GM18498 (cell line): ENCODE measurements at regions not wholly inside any gene's neighbourhood (a gene's known extent, or its start where the extent isn't known, plus 50 kb on each side); places are given as distances from the start of the nearest gene placed in this dataset.
"Not testable (repeated sequence)": the region's sequence is repeated elsewhere in the genome, so short reads cannot be mapped to it uniquely, and the experiment has no call there.

Experiments
- ATAC-seq: cut with Tn5 transposase; IDR thresholded peaks from one replicate; pipeline ENCODE4 v1.9.1; 2021; ENCODE audit warnings: mild to moderate bottlenecking, moderate library complexity; ENCODE audit not compliant: unreplicated experiment

DNA sequence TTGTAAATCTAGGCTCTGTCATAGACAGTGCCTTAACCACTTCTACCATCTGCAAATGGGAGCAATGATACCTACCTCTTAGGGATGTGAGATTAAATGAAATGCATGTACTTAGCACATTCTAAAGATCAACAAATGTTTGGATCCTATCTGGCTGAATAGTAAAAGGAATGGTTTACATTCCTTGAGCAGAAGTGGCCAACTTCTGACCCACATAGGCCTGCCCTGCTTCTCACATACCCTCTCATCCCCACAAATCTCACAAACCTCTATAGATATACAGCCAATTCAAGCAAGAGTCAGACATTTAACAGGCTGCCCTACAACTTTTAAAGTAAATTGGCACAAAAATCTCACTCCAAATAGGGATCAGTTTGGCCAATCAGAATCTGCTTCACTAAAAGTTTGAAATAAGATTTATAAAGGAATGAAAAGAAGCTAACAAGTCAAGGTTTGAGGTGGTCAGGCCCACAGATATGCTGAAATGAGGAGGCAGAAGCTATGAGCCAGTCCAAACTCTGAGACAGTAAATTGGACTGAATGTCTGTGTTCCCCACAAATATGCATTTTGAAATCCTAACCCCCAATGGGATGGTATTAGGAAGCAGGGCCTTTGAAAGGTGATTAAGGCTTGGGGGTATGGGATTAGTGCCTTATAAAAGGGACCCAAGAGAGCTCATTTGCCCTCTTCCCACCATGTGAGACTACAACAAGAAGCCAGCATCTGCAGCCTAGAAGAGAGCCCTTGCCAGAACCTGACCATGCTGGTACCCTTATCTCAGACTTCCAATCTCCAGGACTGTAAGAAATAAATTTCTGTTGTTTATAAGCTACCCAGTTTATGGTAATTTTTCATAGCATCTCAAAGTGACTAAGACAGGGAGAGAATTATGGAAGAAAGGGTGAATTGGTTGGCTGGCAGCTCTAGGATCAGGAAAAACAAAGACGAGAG is 227.8 kb upstream of the RBMS1 start:
- ATAC-seq, result no peak

DNA sequence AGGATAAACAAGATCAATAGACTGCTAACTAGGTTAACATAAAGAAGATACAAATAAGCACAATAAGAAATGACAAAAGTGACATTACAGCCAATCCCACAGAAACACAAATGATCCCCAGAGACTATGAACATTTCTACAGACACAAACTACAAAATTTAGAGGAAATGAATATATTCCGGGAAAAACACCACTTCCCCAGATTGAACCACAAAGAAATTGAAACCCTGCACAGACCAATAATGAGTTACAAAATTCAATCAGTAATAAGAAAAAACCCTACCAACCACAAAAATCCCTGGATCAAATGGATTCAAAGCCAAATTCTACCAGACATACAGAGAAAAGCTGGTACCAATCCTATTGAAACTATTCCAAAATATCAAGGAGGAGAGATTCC is 232.4 kb upstream of the RBMS1 start:
- ATAC-seq, result no peak

DNA sequence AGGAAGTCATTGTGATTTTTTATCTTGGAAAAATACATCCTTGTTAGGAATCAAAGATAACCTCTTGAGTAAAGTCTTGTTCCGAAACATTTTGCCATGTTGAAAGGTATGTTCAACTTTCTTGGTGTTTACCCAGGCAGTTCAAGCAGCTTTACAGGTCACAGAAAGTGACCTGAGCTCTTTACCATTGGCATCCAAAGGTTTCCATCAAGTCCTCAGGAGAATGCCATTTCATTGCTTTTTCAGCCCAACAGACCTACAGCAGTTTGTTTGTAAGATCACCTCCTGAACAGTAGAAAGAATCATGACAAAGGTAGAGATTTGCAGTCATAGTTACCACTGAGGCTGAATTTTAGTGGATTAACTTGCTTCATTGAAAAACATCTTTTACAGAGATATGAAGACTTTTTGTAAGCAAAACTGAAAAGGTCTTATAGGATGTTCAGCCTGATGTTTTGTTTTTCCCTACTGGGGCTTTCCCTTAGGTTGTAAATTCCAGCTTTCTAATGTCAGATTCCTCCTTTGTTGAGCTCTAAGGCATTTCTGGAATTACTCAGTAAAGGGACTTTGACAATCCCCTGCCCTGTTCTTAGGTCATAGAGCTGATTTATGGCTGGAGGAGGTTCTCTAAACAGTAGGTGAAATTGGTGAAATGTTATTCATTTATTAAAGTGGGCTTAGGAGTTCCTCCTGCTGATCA is 236.8 kb upstream of the RBMS1 start:
- no peak for ATAC-seq

DNA sequence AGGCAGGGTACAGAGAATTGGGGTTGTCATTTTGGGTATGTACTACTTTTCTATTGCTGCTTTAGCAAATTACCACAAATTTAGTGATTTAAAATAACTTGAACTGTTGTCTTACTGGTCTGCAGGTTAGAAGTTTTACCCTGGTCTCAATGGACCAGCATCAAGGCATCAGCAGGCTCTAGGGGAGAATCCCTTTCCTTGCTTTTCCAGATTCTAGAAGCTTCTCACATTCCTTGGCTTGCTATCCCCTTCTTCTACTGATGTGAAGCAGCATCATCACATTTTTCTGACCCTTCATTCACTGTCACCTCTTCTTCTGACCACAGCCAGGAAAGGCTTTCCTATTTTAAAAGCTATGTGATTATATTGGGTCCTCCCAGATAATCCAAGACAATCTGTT is 237.8 kb upstream of the RBMS1 start:
- no peak for ATAC-seq

DNA sequence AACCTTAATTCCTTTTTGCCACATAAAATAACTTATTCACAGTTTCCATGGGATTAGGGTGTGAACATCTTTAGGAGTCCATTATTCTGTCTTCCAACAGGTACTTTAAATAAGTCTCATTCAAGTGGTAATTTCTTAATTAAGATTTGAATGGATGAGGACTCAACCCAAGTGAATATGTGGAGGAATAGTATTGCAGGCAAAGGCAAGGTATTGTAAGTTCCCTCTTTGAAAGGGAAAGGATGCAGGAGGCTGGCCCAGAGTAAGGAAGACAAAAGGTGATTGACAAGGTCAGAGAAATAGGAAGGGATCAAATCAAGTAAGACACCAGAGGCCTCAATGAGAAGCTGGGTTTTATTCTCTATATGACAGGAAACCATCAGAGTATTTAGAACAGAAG is 238.2 kb upstream of the RBMS1 start:
- ATAC-seq, result no peak

DNA sequence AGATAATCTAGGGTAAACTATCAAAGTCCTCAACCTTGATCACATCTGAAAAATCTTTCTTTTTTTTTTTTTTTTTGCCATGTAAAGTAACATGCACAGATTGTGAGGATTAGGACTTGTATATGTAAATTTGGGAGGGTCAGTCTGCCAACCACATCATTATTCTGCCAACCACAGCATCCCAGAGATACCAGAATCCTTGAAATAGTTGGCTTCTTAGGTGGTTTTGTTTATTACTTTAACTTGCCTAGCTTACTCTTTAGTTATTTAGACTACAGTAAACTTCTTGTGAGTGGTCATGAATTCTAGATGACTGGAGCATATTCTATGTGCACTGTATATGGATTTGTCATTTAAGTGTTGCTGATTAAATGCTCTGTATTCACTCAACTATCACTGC is 242.1 kb upstream of the RBMS1 start:
- no peak for ATAC-seq

DNA sequence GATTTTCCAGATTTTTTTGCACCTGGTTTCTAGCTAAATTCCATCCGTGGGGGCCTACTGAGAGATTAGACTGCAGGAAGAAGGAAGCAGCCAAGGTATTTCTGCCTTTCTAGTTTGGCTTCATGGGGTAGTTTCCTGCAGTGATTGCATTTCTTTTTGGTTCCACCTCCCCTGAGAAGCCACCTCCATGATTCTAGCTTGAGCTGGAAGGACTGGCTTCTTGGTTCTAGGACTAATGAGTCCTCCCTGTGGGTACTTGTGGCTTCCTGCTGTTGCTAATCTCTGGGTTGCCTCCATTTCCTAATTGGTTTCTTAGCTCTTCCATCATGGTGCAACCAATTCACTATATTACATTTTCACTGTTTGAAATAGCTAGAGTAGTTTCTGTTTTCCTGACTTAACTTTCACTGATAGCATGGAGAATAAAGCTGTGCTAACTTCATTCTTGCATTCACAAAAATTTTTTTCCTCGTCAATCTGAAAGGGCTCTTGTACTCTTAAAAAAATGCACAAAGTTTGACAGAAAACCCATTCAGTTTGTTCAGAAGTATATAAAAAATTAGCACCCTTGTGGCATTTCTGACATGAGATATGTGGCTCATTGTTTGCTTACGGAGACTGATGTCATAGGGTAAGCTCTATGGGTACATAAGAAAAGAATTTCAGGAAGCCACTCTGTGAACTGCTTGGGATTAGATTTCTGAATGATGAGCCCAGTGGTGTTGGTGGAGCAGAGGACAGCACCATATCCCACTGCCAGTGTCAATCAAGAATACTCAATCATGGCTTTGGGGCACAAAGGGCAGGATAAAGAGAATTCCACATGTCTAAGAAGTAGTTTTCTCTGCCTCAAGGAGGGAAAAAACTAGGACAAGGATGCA is 242.8 kb upstream of the RBMS1 start:
- no peak for ATAC-seq

DNA sequence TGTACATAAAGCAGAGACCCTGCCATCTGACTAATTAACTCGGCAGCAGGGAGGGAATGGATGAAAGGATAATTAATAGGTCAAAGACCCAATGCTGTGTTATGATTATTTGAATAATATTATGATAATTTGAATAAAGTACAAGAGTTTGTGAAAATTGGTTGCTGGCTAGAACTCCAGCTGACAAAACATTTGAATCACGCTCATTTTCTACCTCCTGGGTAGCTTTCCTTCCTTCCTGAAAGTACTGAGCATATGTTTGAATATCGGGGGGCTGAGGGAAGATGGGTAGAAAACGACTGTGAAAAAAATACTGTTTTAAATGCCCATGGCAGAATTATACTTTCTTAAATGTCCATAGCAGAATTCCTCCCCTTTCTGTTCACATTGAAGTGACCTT is 243.6 kb upstream of the RBMS1 start:
- no peak for ATAC-seq

DNA sequence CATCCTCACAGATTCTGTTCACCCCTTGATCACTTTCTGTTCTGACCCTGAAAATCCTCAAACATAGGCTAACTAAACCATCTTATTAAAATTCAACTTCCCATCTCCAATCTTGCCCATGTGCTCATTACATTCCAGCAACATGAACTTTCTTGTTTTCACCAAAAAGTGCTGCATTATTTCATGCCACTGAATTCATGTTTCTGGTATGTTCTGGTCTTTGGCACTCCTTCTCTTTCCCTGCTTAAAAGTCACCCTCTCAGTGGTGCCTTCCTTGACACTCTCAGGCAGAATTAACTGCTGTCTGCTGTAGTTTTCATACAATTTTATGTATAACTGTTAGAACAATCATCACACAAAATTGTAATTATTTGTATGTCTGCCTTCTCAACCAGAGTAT is 247.7 kb upstream of the RBMS1 start:
- no peak for ATAC-seq

DNA sequence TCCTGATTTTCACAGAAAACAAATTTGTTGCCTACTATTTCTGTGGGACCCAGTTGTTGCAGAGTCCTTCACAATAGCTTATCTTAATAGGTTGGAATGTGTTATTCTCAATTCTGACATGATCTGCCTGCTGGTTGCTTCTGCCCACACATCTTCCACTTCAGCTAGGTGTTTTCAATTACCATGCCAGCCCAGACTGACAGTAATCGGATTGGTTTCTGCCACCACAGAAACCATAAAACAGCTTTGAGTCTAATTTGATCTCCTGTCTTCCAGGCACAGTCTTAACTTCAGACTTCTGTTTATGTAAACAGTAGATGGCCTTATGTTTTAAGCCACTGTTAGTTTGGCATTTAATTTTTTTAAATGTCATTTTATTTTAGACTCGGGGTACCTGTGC is 248.2 kb upstream of the RBMS1 start:
- ATAC-seq, result no peak

DNA sequence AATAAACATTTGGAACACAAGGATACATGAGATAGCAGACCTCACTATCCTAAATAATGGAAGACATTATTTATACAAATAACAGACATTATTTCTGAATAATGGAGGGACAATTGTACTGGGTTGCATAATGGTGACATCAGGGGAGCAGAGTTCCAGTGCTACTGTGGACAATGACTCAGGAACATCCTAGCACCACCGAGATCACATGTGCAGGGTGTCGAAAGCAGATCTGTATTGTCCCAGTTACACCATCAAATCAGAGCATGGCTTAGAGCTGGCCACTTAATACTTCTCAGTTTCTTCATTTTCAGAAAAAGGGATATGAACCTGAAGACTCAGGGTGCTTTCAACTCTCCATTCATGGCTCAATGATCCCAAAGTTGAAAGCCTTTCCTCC is 249.1 kb upstream of the RBMS1 start:
- no peak for ATAC-seq

DNA sequence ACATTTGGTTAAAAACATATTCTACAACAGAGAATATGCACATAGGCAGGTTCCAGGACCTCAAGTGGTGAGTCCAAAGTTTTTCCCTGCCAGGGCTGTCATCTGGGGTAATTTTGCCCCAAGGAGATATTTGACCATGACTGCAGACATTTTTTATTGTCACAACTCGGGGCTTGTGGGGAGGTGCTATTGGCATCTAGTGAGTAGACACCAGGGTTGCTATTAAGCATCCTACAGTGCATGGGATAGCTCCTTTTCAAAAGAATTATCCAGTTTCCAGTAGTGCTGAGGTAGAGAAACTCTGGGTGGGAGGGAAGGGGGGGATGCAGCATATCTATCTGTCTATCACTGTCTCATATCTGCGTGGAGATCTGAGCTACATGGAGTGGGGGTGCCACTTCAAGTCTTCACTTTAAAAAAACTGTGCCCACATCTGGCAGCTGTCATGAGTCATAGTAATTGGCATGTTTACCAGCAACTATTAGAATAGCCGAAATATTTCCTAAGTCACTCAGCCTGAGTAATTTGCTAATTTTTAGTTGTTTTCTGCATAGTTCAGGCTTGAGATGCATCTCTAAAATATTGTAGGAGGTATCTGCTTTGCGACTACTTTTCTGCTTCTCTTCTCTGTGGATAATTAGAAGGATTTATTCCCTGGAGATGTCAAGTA is 254.0 kb upstream of the RBMS1 start:
- ATAC-seq, result no peak

DNA sequence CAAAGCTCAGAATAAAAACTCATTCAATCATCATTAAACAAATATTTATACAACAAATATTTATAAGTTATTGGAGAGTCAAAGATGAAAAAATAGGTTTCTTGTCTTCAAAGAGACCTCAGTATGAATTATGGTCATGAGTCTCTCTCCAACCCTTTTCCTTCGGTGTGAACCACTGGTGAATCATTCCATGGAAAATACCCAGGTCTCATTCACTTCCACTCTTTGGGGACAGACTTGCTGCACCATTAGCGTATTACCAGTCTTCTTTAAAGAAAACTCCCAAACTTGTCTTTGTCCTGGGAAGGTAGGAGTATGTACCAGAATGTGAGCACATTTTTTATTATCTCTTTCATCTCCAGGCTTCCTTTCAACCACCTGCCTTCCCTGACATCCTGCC is 257.4 kb upstream of the RBMS1 start:
- ATAC-seq, result no peak

DNA sequence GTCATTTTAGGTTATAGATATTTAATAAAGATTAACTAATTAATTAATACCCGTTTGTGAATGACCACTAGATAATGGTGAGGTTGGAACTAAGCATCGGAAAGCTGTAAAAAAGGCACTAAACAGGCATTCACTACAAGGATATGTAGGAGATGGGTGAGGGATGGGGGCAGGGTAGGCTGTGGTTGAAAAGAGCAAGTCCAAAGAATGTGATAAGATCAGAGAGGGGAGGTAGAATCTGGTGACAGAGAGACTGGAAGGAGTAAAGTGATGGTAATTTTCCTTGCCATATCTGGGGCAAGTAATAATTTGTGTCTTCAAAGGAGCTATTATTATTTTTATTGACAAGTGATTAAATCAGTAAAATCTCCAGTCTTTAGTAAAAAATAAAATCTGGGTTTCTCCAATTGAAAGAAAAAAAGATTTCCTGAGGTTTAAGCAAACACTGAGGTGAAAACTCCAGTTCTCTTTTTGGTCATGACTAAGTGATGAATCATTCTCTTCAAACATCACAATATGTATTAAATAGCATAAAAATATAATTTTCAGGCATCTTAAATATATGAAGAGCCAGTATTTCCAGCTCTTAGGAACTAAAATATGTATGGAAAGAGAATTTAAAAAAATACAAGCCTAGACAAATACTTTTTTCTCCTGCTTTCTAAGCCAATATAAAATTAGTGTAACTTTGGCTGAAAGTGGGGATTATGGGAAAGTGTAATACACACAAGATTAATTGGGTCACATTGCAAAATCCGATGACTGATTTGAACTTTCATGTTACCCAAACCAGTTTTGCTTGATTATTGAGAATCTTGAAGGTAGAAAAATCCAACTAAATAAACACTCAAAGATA is 259.1 kb upstream of the RBMS1 start:
- ATAC-seq, result no peak

DNA sequence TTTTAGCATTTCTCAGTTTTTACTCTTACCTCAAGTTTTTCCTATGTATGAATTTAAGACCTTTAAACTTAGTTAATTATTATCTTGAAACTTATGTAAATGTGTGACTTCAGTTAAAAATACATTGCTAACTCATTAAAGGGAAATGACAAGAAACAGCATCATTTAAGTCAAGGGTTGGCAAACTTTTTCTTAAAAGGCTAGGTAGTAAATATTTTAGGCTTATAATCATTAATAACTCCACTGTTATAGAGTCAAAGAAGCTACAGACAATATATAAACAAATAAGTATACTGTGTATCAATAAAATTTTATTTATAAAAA is 259.7 kb upstream of the RBMS1 start:
- no peak for ATAC-seq

DNA sequence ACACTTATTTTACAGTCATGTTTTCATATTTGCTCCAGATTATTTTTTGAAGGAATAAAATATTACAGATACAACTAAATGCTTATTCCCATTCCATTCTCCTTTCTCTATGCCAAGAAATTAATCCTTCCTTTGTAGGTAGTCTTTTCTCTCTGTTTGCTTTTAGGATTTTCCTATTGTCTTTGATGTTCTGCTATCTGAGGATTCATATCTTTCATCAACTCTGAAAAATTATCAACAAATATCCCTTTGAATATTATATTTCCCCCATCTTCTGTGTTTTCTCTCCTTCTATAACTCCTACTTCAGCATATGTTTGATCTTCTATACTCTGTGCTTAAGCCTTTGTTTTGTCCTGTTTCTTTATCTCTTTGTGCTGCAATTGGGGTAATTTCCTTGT is 260.4 kb upstream of the RBMS1 start:
- no peak for ATAC-seq

DNA sequence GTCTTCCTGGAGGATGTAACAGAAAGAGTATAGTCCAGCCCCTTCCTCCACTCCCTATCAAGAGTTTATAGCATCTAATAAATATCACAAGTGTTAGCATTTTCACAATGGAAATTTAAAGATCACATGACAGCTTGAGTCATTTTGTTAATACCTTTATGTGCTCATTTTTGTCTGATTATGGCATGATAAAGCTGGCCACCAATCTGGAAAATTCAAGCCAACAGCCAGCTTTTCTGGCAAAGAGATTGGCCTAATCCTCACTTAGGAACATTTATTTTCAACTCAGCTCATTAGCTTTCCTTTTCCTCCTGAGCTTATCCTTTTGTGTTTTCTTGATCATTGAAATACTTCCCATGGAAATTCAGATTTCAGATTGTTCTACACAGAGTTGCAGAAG is 262.9 kb upstream of the RBMS1 start:
- ATAC-seq, result no peak

DNA sequence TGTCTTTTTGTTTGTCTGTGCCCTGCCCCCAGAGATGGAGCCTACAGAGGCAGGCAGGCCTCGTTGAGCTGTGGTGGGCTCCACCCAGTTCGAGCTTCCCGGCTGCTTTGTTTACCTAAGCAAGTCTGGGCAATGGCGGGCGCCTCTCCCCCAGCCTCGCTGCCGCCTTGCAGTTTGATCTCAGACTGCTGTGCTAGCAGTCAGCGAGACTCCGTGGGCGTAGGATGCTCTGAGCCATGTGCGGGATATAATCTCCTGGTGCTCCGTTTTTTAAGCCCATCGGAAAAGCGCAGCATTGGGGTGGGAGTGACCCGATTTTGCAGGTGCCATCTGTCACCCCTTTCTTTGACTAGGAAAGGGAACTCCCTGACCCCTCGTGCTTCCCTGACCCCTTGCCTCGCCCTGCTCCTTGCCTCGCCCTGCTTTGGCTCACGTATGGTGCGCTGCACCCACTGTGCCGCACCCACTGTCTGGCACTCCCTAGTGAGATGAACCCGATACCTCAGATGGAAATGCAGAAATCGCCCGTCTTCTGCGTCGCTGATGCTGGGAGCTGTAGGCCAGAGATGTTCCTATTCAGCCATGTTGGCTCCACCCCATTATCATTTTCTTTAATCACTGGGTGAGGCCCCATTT is 269.0 kb upstream of the RBMS1 start:
- not testable (repeated sequence) for ATAC-seq

DNA sequence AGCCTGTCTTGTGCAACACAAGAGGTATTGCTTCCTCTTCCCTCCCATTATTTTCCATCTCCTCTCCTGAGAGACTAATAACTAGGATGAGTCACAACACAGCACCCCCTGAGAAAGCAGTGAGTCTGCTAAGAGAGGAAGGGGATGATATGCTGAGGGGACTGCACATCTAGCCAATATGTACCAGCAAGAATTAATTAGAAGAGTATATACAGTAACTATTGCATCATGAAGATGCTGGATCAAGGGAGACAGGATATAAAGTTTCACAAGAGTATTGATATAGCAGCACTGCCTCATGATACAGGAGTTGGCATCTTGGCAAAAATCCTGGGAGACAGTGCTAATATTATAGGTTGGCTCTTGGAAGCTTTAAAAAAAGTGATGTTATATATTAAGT is 289.9 kb upstream of the RBMS1 start:
- no peak for ATAC-seq

DNA sequence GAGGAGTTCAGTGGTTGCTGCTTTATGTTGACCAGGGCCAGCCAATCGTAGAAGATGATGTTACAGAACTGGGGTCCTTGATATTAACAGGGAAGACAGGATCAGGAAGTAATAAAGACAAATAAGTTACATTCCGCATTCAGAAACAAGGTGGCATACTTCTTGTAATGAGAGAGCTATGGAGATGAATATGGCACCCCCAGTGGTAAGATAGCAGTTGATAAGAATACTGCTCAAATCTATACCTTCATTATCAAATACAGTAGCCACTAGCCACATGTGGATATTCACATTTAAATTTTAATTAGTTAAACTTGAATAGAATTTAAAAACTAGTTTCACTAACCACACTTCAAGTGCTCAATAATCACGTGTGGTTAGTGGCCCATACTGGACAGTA is 290.4 kb upstream of the RBMS1 start:
- no peak for ATAC-seq
